SK-N-SH treated with all-trans-retinoic acid at 6 μM for 48 hours (cell line): ENCODE measurements at regions not wholly inside any gene's neighbourhood (a gene's known extent, or its start where the extent isn't known, plus 50 kb on each side); places are given as distances from the start of the nearest gene placed in this dataset.
A peak's percentile ranks its signal among the peaks of the same experiment; 100 is the strongest.

ENCODE experiments used
- ATAC-seq: fragments of 200-7000 bp; cut with Tn5 transposase; 3 replicates; pipeline ENCODE4 v1.9.1; 2020; ENCODE audit warnings: mild to moderate bottlenecking, moderate library complexity
- ARNTL ChIP-seq: fragments of 450-650 bp; formaldehyde crosslinking; IDR thresholded peaks from 2 replicates; pipeline ENCODE4 v1.5.0; 2020; ENCODE audit warnings: low read depth, mild to moderate bottlenecking, moderate library complexity, borderline replicate concordance
- BACH2 ChIP-seq: fragments of 250-450 bp; sonication (Bioruptor Pico); IDR thresholded peaks from 2 replicates; pipeline ENCODE4 v1.9.0; 2021; ENCODE audit warnings: mild to moderate bottlenecking, borderline replicate concordance
- CSDC2 ChIP-seq: fragments of 250-450 bp; sonication (Bioruptor Pico); IDR thresholded peaks from 2 replicates; pipeline ENCODE4 v1.5.0; 2020; ENCODE audit warnings: mild to moderate bottlenecking, moderate library complexity
- GLIS3 ChIP-seq: fragments of 250-450 bp; sonication (Bioruptor Pico); IDR thresholded peaks from 2 replicates; pipeline ENCODE4 v1.5.0; 2020; ENCODE audit warnings: mild to moderate bottlenecking, moderate library complexity
- ISL1 ChIP-seq: fragments of 250-450 bp; sonication (Bioruptor Pico); IDR thresholded peaks from 2 replicates; pipeline ENCODE4 v2.1.2; 2022; ENCODE audit warnings: mild to moderate bottlenecking, moderate library complexity
- OSR1 ChIP-seq: fragments of 250-450 bp; sonication (Bioruptor Pico); IDR thresholded peaks from 2 replicates; pipeline ENCODE4 v1.8.0; 2022; ENCODE audit warnings: moderate library complexity, mild to moderate bottlenecking, inconsistent platforms
- PPARA ChIP-seq: fragments of 250-450 bp; sonication (Bioruptor Pico); IDR thresholded peaks from 2 replicates; pipeline ENCODE4 v1.5.0; 2020; ENCODE audit warnings: mild to moderate bottlenecking, borderline replicate concordance
- RARB ChIP-seq: fragments of 250-450 bp; sonication (Bioruptor Pico); IDR thresholded peaks from 2 replicates; pipeline ENCODE4 v1.8.0; 2021; ENCODE audit warnings: mild to moderate bottlenecking, moderate library complexity
- SNAI2 ChIP-seq: fragments of 250-450 bp; sonication (Bioruptor Pico); IDR thresholded peaks from 2 replicates; pipeline ENCODE4 v1.5.0; 2020; ENCODE audit warnings: mild to moderate bottlenecking, moderate library complexity
- TOX ChIP-seq: fragments of 250-450 bp; sonication (Bioruptor Pico); IDR thresholded peaks from 2 replicates; pipeline ENCODE4 v1.8.0; 2021; ENCODE audit warnings: mild to moderate bottlenecking, moderate library complexity, borderline replicate concordance
- ZC3H10 ChIP-seq: fragments of 250-450 bp; sonication (Bioruptor Pico); IDR thresholded peaks from 2 replicates; pipeline ENCODE4 v1.5.1; 2021; ENCODE audit warnings: mild to moderate bottlenecking, moderate library complexity
- ZFP3 ChIP-seq: fragments of 250-450 bp; sonication (Bioruptor Pico); IDR thresholded peaks from 2 replicates; pipeline ENCODE4 v1.5.0; 2020; ENCODE audit warnings: mild to moderate bottlenecking, moderate library complexity
- ZFP30 ChIP-seq: fragments of 450-650 bp; formaldehyde crosslinking; IDR thresholded peaks from 2 replicates; pipeline ENCODE4 v1.5.0; 2022; ENCODE audit warnings: mild to moderate bottlenecking, moderate library complexity
- ZNF565 ChIP-seq: fragments of 450-650 bp; formaldehyde crosslinking; conservative IDR thresholded peaks from 2 replicates; pipeline ENCODE4 v1.5.0; 2020; ENCODE audit warnings: low read depth, mild to moderate bottlenecking, moderate library complexity
- ZNF70 ChIP-seq: fragments of 450-650 bp; formaldehyde crosslinking; IDR thresholded peaks from 2 replicates; pipeline ENCODE4 v1.5.0; 2020; ENCODE audit warnings: mild to moderate bottlenecking, moderate library complexity
- ZNF8 ChIP-seq: fragments of 450-650 bp; formaldehyde crosslinking; IDR thresholded peaks from 2 replicates; pipeline ENCODE4 v1.5.0; 2020; ENCODE audit warnings: mild to moderate bottlenecking, moderate library complexity
- TF ChIP-seq, protein P1 (sequence below): fragments of 250-450 bp; sonication (Bioruptor Pico); IDR thresholded peaks from 2 replicates; pipeline ENCODE4 v1.5.1; 2021; ENCODE audit warnings: mild to moderate bottlenecking, moderate library complexity
- TF ChIP-seq, protein P2 (sequence below): fragments of 250-450 bp; sonication (Bioruptor Pico); IDR thresholded peaks from 2 replicates; pipeline ENCODE4 v1.8.0; 2020; ENCODE audit warnings: mild to moderate bottlenecking, moderate library complexity, borderline replicate concordance
- TF ChIP-seq, protein P3 (sequence below): fragments of 250-450 bp; sonication (Bioruptor Pico); IDR thresholded peaks from 2 replicates; pipeline ENCODE4 v1.5.0; 2020; ENCODE audit warnings: mild to moderate bottlenecking, moderate library complexity
- TF ChIP-seq, protein P4 (sequence below): fragments of 250-450 bp; sonication (Bioruptor Pico); IDR thresholded peaks from 2 replicates; pipeline ENCODE4 v1.5.1; 2020; ENCODE audit warnings: low read depth, mild to moderate bottlenecking, moderate library complexity

DNA sequence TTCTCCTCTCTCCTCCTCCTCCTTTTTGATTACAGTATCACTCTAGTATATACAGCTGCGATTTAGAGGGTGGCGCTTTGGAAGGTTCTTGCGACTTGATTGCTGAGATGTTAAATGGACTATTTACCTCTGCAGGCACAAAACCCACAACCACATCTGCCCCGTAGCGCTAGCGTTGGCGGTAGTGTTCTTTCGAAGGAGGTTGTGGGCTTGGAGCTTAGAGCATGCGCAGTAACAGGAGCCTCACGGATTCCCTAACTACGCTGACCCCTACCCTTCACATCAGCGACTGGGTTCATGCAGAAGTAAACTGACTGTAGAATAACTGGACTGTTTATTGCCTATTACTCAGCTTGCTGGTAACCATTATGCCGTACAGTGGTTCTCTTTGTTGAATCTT lies 58.0 kb downstream of the CGGBP1 start:
- peak; percentile 45 for ATAC-seq
- TF ChIP-seq ISL1 (no peak), ZFP3 (CRISPR knock-in tag) (no peak), ARNTL (CRISPR knock-in tag) (no peak), ZFP30 (no peak), ZNF70 (no peak), ZNF565 (no peak), OSR1 (CRISPR knock-in tag) (no peak), BACH2 (no peak), ZC3H10 (CRISPR knock-in tag) (no peak), ZNF8 (CRISPR knock-in tag) (no peak), GLIS3 (CRISPR knock-in tag) (no peak), PPARA (no peak), SNAI2 (CRISPR knock-in tag) (no peak), RARB (CRISPR knock-in tag) (no peak)
- TF ChIP-seq, protein P1, sequence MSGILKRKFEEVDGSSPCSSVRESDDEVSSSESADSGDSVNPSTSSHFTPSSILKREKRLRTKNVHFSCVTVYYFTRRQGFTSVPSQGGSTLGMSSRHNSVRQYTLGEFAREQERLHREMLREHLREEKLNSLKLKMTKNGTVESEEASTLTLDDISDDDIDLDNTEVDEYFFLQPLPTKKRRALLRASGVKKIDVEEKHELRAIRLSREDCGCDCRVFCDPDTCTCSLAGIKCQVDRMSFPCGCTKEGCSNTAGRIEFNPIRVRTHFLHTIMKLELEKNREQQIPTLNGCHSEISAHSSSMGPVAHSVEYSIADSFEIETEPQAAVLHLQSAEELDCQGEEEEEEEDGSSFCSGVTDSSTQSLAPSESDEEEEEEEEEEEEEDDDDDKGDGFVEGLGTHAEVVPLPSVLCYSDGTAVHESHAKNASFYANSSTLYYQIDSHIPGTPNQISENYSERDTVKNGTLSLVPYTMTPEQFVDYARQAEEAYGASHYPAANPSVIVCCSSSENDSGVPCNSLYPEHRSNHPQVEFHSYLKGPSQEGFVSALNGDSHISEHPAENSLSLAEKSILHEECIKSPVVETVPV (CRISPR knock-in tag): no peak
- TF ChIP-seq, protein P2, sequence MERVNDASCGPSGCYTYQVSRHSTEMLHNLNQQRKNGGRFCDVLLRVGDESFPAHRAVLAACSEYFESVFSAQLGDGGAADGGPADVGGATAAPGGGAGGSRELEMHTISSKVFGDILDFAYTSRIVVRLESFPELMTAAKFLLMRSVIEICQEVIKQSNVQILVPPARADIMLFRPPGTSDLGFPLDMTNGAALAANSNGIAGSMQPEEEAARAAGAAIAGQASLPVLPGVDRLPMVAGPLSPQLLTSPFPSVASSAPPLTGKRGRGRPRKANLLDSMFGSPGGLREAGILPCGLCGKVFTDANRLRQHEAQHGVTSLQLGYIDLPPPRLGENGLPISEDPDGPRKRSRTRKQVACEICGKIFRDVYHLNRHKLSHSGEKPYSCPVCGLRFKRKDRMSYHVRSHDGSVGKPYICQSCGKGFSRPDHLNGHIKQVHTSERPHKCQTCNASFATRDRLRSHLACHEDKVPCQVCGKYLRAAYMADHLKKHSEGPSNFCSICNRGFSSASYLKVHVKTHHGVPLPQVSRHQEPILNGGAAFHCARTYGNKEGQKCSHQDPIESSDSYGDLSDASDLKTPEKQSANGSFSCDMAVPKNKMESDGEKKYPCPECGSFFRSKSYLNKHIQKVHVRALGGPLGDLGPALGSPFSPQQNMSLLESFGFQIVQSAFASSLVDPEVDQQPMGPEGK (CRISPR knock-in tag): no peak
- TF ChIP-seq, protein P3, sequence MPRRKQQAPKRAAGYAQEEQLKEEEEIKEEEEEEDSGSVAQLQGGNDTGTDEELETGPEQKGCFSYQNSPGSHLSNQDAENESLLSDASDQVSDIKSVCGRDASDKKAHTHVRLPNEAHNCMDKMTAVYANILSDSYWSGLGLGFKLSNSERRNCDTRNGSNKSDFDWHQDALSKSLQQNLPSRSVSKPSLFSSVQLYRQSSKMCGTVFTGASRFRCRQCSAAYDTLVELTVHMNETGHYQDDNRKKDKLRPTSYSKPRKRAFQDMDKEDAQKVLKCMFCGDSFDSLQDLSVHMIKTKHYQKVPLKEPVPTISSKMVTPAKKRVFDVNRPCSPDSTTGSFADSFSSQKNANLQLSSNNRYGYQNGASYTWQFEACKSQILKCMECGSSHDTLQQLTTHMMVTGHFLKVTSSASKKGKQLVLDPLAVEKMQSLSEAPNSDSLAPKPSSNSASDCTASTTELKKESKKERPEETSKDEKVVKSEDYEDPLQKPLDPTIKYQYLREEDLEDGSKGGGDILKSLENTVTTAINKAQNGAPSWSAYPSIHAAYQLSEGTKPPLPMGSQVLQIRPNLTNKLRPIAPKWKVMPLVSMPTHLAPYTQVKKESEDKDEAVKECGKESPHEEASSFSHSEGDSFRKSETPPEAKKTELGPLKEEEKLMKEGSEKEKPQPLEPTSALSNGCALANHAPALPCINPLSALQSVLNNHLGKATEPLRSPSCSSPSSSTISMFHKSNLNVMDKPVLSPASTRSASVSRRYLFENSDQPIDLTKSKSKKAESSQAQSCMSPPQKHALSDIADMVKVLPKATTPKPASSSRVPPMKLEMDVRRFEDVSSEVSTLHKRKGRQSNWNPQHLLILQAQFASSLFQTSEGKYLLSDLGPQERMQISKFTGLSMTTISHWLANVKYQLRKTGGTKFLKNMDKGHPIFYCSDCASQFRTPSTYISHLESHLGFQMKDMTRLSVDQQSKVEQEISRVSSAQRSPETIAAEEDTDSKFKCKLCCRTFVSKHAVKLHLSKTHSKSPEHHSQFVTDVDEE (CRISPR knock-in tag): no peak

DNA sequence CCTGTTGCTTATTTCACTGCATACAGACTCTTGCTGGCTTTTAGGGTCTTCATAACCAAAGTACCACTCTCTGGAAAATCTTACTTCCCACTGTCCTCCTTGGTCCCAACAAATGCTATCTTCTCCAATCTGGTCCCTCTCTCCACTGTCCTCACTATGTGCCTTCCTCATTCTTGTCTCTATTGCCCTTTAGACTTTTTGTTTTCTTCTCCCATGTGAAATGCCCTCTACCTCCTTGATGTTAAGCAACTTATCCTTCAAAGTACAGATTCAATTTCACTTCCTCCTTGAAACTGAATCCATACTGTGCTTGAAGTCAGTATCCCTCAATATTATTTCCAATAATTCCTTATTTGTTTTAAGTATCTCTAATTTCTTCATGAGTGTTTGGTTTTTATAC lies 60.8 kb downstream of the CGGBP1 start:
- ATAC-seq: no peak
- TF ChIP-seq ZFP30: no peak
- TF ChIP-seq, protein P4, sequence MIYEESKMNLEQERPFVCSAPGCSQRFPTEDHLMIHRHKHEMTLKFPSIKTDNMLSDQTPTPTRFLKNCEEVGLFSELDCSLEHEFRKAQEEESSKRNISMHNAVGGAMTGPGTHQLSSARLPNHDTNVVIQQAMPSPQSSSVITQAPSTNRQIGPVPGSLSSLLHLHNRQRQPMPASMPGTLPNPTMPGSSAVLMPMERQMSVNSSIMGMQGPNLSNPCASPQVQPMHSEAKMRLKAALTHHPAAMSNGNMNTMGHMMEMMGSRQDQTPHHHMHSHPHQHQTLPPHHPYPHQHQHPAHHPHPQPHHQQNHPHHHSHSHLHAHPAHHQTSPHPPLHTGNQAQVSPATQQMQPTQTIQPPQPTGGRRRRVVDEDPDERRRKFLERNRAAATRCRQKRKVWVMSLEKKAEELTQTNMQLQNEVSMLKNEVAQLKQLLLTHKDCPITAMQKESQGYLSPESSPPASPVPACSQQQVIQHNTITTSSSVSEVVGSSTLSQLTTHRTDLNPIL (CRISPR knock-in tag): no peak
- no peak for TF ChIP-seq TOX
- no peak for TF ChIP-seq ZNF70
- no peak for TF ChIP-seq PPARA
- no peak for TF ChIP-seq OSR1 (CRISPR knock-in tag)
- no peak for TF ChIP-seq CSDC2 (CRISPR knock-in tag)
- no peak for TF ChIP-seq ZNF565
- no peak for TF ChIP-seq SNAI2 (CRISPR knock-in tag)
- no peak for TF ChIP-seq BACH2
- TF ChIP-seq RARB (CRISPR knock-in tag): no peak
- no peak for TF ChIP-seq ZFP3 (CRISPR knock-in tag)
- TF ChIP-seq ISL1: no peak
- no peak for TF ChIP-seq ZNF8 (CRISPR knock-in tag)
- no peak for TF ChIP-seq GLIS3 (CRISPR knock-in tag)
- TF ChIP-seq, protein P3 (CRISPR knock-in tag): no peak

DNA sequence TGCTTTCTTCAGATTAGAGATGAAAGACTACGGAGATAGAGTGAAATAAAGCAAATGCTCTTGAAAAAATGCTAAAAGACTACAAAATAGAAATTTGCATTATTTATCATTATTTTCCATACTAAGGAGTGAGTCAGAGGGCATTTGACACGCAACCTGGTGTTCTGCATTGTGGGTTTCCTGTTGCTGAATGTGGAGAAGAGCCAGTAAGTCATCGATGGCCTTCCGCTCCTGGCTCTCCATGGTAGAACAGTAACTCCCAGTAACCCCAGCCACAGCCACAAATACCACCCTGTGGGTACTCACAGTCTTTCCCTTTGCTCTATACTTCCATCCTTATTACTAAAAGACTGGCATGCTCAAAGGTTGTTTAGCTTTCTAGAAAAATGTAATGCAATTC lies 61.5 kb downstream of the CGGBP1 start:
- ATAC-seq: no peak
- TF ChIP-seq GLIS3 (CRISPR knock-in tag): no peak
